ENCODE measurements at regions not wholly inside any gene's neighbourhood (a gene's known extent, or its start where the extent isn't known, plus 50 kb on each side); places are given as distances from the start of the nearest gene placed in this dataset.
A peak's percentile ranks its signal among the peaks of the same experiment; 100 is the strongest.

GRCh38 chr1:90122654-90123340 is 127.9 kb downstream of the ZNF326 start:
- H3K36me3 ChIP-seq (replicated peaks in 1 of 2; ENCODE audit: insufficient read depth in 1 of 2, low read depth in 2 of 2) = no peaks in the 10 kb centered on the region
- H3K27me3 ChIP-seq = no peaks in the 10 kb centered on the region
- intact Hi-C loops (cut with DNase I) = no loop called here
- no peak overlapping the region for H3K27ac ChIP-seq
- WGBS, 2 donors = 43 to 60% methylated on average over 4 of the region's 4 CpGs
- ATAC-seq = no peak
- H3K9me3 ChIP-seq = no peaks in the 10 kb centered on the region
- no peak overlapping the region for H3K4me3 ChIP-seq
- H3K4me1 ChIP-seq = no peaks in the 10 kb centered on the region
- peak in 1 of 4 donors; percentile 7 for DNase-seq
- no peak for TF ChIP-seq CTCF (IDR thresholded peaks at IDR 0.05)
- TF ChIP-seq POLR2A (IDR thresholded peaks at IDR 0.05) = no peak

- no peak for TF ChIP-seq POLR2A (IDR thresholded peaks at IDR 0.05)
- peak; percentile 26 to 61 (median 58) for TF ChIP-seq CTCF (IDR thresholded peaks at IDR 0.05)
- WGBS, 2 donors = 11 to 12% methylated on average over 3 of the region's 3 CpGs
- Histone ChIP-seq H3K27me3 (no peaks in the 10 kb centered on the region), H3K36me3 (replicated peaks in 1 of 2; ENCODE audit: insufficient read depth in 1 of 2, low read depth in 2 of 2) (no peaks in the 10 kb centered on the region), H3K4me3 (no peak overlapping the region), H3K27ac (no peak overlapping the region), H3K4me1 (no peaks in the 10 kb centered on the region), H3K9me3 (no peaks in the 10 kb centered on the region)
- ATAC-seq (no peak), DNase-seq (no peak)
- intact Hi-C loops (cut with DNase I) = no loop called here
These were observed 119.7 kb downstream of the ZNF326 start for GRCh38 chr1:90114521-90115141.

- DNase-seq (no peak), ATAC-seq (no peak)
- intact Hi-C loops (cut with DNase I) = no loop called here
- H3K4me1 ChIP-seq = no peaks in the 10 kb centered on the region
- no peaks in the 10 kb centered on the region for H3K36me3 ChIP-seq (replicated peaks in 1 of 2; ENCODE audit: insufficient read depth in 1 of 2, low read depth in 2 of 2)
- H3K4me3 ChIP-seq = no peak overlapping the region
- no peak overlapping the region for H3K27ac ChIP-seq
- TF ChIP-seq CTCF (IDR thresholded peaks at IDR 0.05) (no peak), POLR2A (IDR thresholded peaks at IDR 0.05) (no peak)
- WGBS, 2 donors = 41 to 49% methylated on average over 2 of the region's 2 CpGs
- no peaks in the 10 kb centered on the region for H3K27me3 ChIP-seq
- no peaks in the 10 kb centered on the region for H3K9me3 ChIP-seq
These were observed 113.1 kb downstream of the ZNF326 start for GRCh38 chr1:90107990-90108389.

GRCh38 chr1:90106311-90106710 is 111.4 kb downstream of the ZNF326 start:
- Histone ChIP-seq H3K4me1 (no peaks in the 10 kb centered on the region), H3K27ac (no peak overlapping the region), H3K36me3 (replicated peaks in 1 of 2; ENCODE audit: insufficient read depth in 1 of 2, low read depth in 2 of 2) (no peaks in the 10 kb centered on the region), H3K9me3 (no peaks in the 10 kb centered on the region), H3K4me3 (no peak overlapping the region), H3K27me3 (no peaks in the 10 kb centered on the region)
- 54 to 58% methylated on average over 4 of the region's 4 CpGs for WGBS, 2 donors
- intact Hi-C loops (cut with DNase I) = no loop called here
- DNase-seq (no peak), ATAC-seq (no peak)
- TF ChIP-seq POLR2A (IDR thresholded peaks at IDR 0.05) = no peak
- no peak for TF ChIP-seq CTCF (IDR thresholded peaks at IDR 0.05)
